A549 (cell line): ENCODE measurements at regions not wholly inside any gene's neighbourhood (a gene's known extent, or its start where the extent isn't known, plus 50 kb on each side); places are given as distances from the start of the nearest gene placed in this dataset.

Experiments used
- CHD2 ChIP-seq: fragments of 150-350 bp; IDR thresholded peaks from 2 replicates; pipeline ENCODE4 v1.6.1; 2014; ENCODE audit warnings: low read length; ENCODE audit not compliant: partially characterized antibody
- KDM1A ChIP-seq: fragments of 200-600 bp; sonication (generic); IDR thresholded peaks from 2 replicates; pipeline ENCODE4 v1.6.1; 2016; ENCODE audit warnings: low read depth, mild to moderate bottlenecking
- POLR2A ChIP-seq: IDR thresholded peaks from 2 replicates; pipeline ENCODE4 v1.6.1; 2012; ENCODE audit warnings: mild to moderate bottlenecking, low read length
- RNF2 ChIP-seq: fragments of 200-600 bp; sonication (generic); IDR thresholded peaks from 2 replicates; pipeline ENCODE4 v1.6.1; 2016; ENCODE audit warnings: low read depth, mild to moderate bottlenecking, antibody characterized with exemption, moderate library complexity, borderline replicate concordance
- TF ChIP-seq, protein P1 (sequence below): fragments of >200 bp; sonication (Bioruptor Twin); formaldehyde crosslinking; IDR thresholded peaks from 3 replicates; pipeline ENCODE4 v1.5.1; 2016

DNA sequence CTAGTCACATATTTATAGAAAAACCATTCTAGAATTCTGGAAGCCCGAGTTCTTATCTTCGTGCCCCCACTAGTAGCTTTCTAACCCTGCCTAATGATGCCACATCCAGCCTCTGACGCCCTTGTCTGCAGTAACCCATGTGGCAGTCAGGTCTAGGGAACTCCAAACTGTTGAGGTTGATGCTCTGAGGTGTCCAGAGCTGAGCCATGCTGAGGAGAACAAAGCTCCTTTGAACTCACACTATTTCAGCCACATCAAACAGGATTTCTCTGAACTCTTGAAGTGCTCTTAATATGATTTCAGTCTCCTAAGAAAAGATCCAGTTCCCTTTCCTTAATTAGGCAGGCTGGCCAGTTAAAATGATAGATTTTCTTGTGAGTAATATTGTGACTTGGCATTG lies 150.5 kb upstream of the ST8SIA2 start:
- TF ChIP-seq, protein P1, sequence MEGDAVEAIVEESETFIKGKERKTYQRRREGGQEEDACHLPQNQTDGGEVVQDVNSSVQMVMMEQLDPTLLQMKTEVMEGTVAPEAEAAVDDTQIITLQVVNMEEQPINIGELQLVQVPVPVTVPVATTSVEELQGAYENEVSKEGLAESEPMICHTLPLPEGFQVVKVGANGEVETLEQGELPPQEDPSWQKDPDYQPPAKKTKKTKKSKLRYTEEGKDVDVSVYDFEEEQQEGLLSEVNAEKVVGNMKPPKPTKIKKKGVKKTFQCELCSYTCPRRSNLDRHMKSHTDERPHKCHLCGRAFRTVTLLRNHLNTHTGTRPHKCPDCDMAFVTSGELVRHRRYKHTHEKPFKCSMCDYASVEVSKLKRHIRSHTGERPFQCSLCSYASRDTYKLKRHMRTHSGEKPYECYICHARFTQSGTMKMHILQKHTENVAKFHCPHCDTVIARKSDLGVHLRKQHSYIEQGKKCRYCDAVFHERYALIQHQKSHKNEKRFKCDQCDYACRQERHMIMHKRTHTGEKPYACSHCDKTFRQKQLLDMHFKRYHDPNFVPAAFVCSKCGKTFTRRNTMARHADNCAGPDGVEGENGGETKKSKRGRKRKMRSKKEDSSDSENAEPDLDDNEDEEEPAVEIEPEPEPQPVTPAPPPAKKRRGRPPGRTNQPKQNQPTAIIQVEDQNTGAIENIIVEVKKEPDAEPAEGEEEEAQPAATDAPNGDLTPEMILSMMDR, result no peak
- TF ChIP-seq RNF2, result no peak
- TF ChIP-seq CHD2, result no peak
- no peak for TF ChIP-seq POLR2A
- no peak for TF ChIP-seq KDM1A
